ENCODE measurements at regions not wholly inside any gene's neighbourhood (a gene's known extent, or its start where the extent isn't known, plus 50 kb on each side); places are given as distances from the start of the nearest gene placed in this dataset.
A peak's percentile ranks its signal among the peaks of the same experiment; 100 is the strongest.

GRCh38 chr2:142722086-142722485, 155.4 kb upstream of the KYNU start:
- TF ChIP-seq CTCF (IDR thresholded peaks at IDR 0.05; ENCODE audit: extremely low read depth, low read depth, low read length): no peak
- no peak for DNase-seq (ENCODE audit: insufficient read length, low spot score, missing footprints)
- H4K20me1 ChIP-seq (ENCODE audit: insufficient read depth, low read length): no peaks in the 10 kb centered on the region
- no peaks in the 10 kb centered on the region for H3K27me3 ChIP-seq (ENCODE audit: insufficient read depth, low read length)
- no peaks in the 10 kb centered on the region for H3K9me3 ChIP-seq (ENCODE audit: low read depth, low read length)
- H3K79me2 ChIP-seq (ENCODE audit: insufficient read depth, low read length): no peaks in the 10 kb centered on the region
- no peak overlapping the region for H3K4me3 ChIP-seq (ENCODE audit: insufficient read depth, low read length)
- no peak overlapping the region for H3K4me2 ChIP-seq (ENCODE audit: insufficient read depth, low read length)
- H3K4me1 ChIP-seq (ENCODE audit: insufficient read depth, low read length): peaks cover under 1% of the 10 kb centered on the region
- no peak overlapping the region for H3K27ac ChIP-seq (ENCODE audit: low read depth, low read length)
- no peaks in the 10 kb centered on the region for H3K36me3 ChIP-seq (ENCODE audit: insufficient read depth, low read length)
- H2AFZ ChIP-seq (ENCODE audit: low read length): no peak overlapping the region

GRCh38 chr2:142721015-142721414, 156.4 kb upstream of the KYNU start:
- H3K27me3 ChIP-seq (ENCODE audit: insufficient read depth, low read length): no peaks in the 10 kb centered on the region
- H2AFZ ChIP-seq (ENCODE audit: low read length): no peak overlapping the region
- peaks cover 10% of the 10 kb centered on the region for H3K4me1 ChIP-seq (ENCODE audit: insufficient read depth, low read length)
- H3K27ac ChIP-seq (ENCODE audit: low read depth, low read length): no peak overlapping the region
- H3K36me3 ChIP-seq (ENCODE audit: insufficient read depth, low read length): no peaks in the 10 kb centered on the region
- no peak overlapping the region for H3K4me2 ChIP-seq (ENCODE audit: insufficient read depth, low read length)
- DNase-seq (ENCODE audit: insufficient read length, low spot score, missing footprints): no peak
- H3K9me3 ChIP-seq (ENCODE audit: low read depth, low read length): no peaks in the 10 kb centered on the region
- H4K20me1 ChIP-seq (ENCODE audit: insufficient read depth, low read length): no peaks in the 10 kb centered on the region
- no peaks in the 10 kb centered on the region for H3K79me2 ChIP-seq (ENCODE audit: insufficient read depth, low read length)
- no peak for TF ChIP-seq CTCF (IDR thresholded peaks at IDR 0.05; ENCODE audit: extremely low read depth, low read depth, low read length)
- H3K4me3 ChIP-seq (ENCODE audit: insufficient read depth, low read length): no peak overlapping the region

- Histone ChIP-seq H3K27ac (ENCODE audit: low read depth, low read length) (no peak overlapping the region), H3K4me2 (ENCODE audit: insufficient read depth, low read length) (no peak overlapping the region), H4K20me1 (ENCODE audit: insufficient read depth, low read length) (no peaks in the 10 kb centered on the region), H3K4me3 (ENCODE audit: insufficient read depth, low read length) (no peak overlapping the region), H3K36me3 (ENCODE audit: insufficient read depth, low read length) (no peaks in the 10 kb centered on the region), H3K79me2 (ENCODE audit: insufficient read depth, low read length) (no peaks in the 10 kb centered on the region), H3K9me3 (ENCODE audit: low read depth, low read length) (no peaks in the 10 kb centered on the region), H2AFZ (ENCODE audit: low read length) (no peak overlapping the region), H3K4me1 (ENCODE audit: insufficient read depth, low read length) (peaks cover 10% of the 10 kb centered on the region), H3K27me3 (ENCODE audit: insufficient read depth, low read length) (no peaks in the 10 kb centered on the region)
- no peak for TF ChIP-seq CTCF (IDR thresholded peaks at IDR 0.05; ENCODE audit: extremely low read depth, low read depth, low read length)
- no peak for DNase-seq (ENCODE audit: insufficient read length, low spot score, missing footprints)
Observed at GRCh38 chr2:142718576-142719155, 158.8 kb upstream of the KYNU start.

GRCh38 chr2:142716463-142717242, 160.8 kb upstream of the KYNU start:
- TF ChIP-seq CTCF (IDR thresholded peaks at IDR 0.05; ENCODE audit: extremely low read depth, low read depth, low read length): no peak
- no peak overlapping the region for H3K4me3 ChIP-seq (ENCODE audit: insufficient read depth, low read length)
- H3K4me1 ChIP-seq (ENCODE audit: insufficient read depth, low read length): peaks cover 10% of the 10 kb centered on the region
- no peak overlapping the region for H3K4me2 ChIP-seq (ENCODE audit: insufficient read depth, low read length)
- peak overlapping the region; percentile 36 for H3K27ac ChIP-seq (ENCODE audit: low read depth, low read length)
- peak; percentile 31 for DNase-seq (ENCODE audit: insufficient read length, low spot score, missing footprints)
- no peaks in the 10 kb centered on the region for H3K79me2 ChIP-seq (ENCODE audit: insufficient read depth, low read length)
- no peaks in the 10 kb centered on the region for H3K36me3 ChIP-seq (ENCODE audit: insufficient read depth, low read length)
- no peaks in the 10 kb centered on the region for H3K9me3 ChIP-seq (ENCODE audit: low read depth, low read length)
- H3K27me3 ChIP-seq (ENCODE audit: insufficient read depth, low read length): no peaks in the 10 kb centered on the region
- no peaks in the 10 kb centered on the region for H4K20me1 ChIP-seq (ENCODE audit: insufficient read depth, low read length)
- H2AFZ ChIP-seq (ENCODE audit: low read length): peak overlapping the region; percentile 36

All from osteoblast (primary cell).